Heart left ventricle (tissue), 13 donors: ENCODE measurements at regions not wholly inside any gene's neighbourhood (a gene's known extent, or its start where the extent isn't known, plus 50 kb on each side); places are given as distances from the start of the nearest gene placed in this dataset.

Source experiments
- POLR2A ChIP-seq, 2 donors: fragments of 450-650 bp; IDR thresholded peaks; one replicate each; pipeline ENCODE4 v1.6.1; 2017; ENCODE audit warnings: antibody characterized with exemption in 2 of 2, mild to moderate bottlenecking in 2 of 2, moderate library complexity in 2 of 2
- TF ChIP-seq, protein P1 (sequence below), 12 donors: fragments of 200-600 bp; sonication (generic) in 4 of 12; IDR thresholded peaks; one replicate each; pipeline versions ENCODE4 v1.5.0 to v1.8.0; 2018 to 2022; ENCODE audit warnings: antibody characterized with exemption in 12 of 12, mild to moderate bottlenecking in 5 of 12
- donor health status: ischemic (EF 13 %, LVEDD 7.1; RV severe dilation, severe dysfunction).
- donor health status: DM: no; HTN: yes; CAD: no.
- donor health status: DM: no; HTN: no; CAD: no.
- donor health status: ischemic (EF 25% LVEDD 6.9; RV normal size, moderate dysfunction).
- donor health status: ischemic (EF 25% LVEDD 5.7; RV mildly dilated, moderate dysfunction).
- donor health status: ischemic (EF 35%, LVEDD 5.7; RV mildly dilated, moderate dysfunction).
- donor health status: nonischemic (EF 11% LVEDD 7.7; RV severe dilation, severe dysfunction).
- donor health status: DM: yes; HTN: yes; CAD: no.
- donor health status: PGD.
- donor health status: ischemic (EF 29% LVEDD 5.4; RV normal size, mild dysfunction).
- donor health status: nonischemic (EF 23%, LVEDD 6.1; RV moderate dilation, normal function).

DNA sequence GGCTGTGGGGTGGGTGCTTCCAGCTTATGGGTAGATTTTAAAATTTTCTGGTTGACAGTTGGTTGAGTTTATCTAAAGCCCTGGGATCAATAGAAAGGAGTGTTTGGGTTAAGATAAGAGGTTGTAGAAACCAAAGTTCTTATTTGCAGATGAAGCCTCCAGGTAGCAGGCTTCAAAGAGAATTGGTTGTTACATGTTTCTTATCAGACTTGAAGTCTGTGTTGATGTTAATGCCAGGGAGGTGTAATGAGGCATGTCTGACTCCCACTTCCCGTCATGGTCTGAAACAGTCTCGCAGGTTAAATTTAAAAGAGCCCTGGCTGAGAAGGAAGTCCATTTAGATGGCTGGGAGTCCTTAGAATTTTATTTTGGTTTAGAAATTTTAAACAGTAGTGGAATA lies 165.2 kb upstream of the TMEM72 start:
- TF ChIP-seq, protein P1, sequence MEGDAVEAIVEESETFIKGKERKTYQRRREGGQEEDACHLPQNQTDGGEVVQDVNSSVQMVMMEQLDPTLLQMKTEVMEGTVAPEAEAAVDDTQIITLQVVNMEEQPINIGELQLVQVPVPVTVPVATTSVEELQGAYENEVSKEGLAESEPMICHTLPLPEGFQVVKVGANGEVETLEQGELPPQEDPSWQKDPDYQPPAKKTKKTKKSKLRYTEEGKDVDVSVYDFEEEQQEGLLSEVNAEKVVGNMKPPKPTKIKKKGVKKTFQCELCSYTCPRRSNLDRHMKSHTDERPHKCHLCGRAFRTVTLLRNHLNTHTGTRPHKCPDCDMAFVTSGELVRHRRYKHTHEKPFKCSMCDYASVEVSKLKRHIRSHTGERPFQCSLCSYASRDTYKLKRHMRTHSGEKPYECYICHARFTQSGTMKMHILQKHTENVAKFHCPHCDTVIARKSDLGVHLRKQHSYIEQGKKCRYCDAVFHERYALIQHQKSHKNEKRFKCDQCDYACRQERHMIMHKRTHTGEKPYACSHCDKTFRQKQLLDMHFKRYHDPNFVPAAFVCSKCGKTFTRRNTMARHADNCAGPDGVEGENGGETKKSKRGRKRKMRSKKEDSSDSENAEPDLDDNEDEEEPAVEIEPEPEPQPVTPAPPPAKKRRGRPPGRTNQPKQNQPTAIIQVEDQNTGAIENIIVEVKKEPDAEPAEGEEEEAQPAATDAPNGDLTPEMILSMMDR (IDR thresholded peaks at IDR 0.05), result no peak
- TF ChIP-seq POLR2A (IDR thresholded peaks at IDR 0.05), result no peak
